SU-DHL-6 (cell line): ENCODE measurements at regions not wholly inside any gene's neighbourhood (a gene's known extent, or its start where the extent isn't known, plus 50 kb on each side); places are given as distances from the start of the nearest gene placed in this dataset.
"Not testable (repeated sequence)": the region's sequence is repeated elsewhere in the genome, so short reads cannot be mapped to it uniquely, and the experiment has no call there.

Experiments
- H2AFZ ChIP-seq: fragments of 200-600 bp; sonication (generic); 2 replicates; pipeline ENCODE4 v1.6.1; 2014; ENCODE audit warnings: low read depth, mild to moderate bottlenecking, moderate library complexity, mixed read lengths, antibody characterized with exemption, low read length; ENCODE audit not compliant: severe bottlenecking
- H3F3A ChIP-seq: fragments of 200-600 bp; shearing (Covaris generic); 2 replicates; pipeline ENCODE4 v1.6.0; 2016; ENCODE audit warnings: antibody characterized with exemption, mild to moderate bottlenecking; ENCODE audit not compliant: insufficient read depth
- H3K27ac ChIP-seq: fragments of 200-600 bp; sonication (generic); 2 replicates; pipeline ENCODE4 v1.5.1; 2016; ENCODE audit warnings: low read depth, mild to moderate bottlenecking, low read length, moderate library complexity, mixed read lengths
- H3K27me3 ChIP-seq: fragments of 200-600 bp; sonication (generic), shearing (Covaris generic); 2 replicates; pipeline ENCODE4 v1.6.0; 2014; ENCODE audit warnings: mild to moderate bottlenecking, low read length
- H3K36me3 ChIP-seq: fragments of 200-600 bp; sonication (generic); 2 replicates; pipeline ENCODE4 v1.6.1; 2014; ENCODE audit warnings: mild to moderate bottlenecking, low read length, mixed read lengths
- H3K4me2 ChIP-seq: fragments of 300-600, 200-600 bp; shearing (Covaris generic), sonication (generic); 2 replicates; pipeline ENCODE4 v1.6.0; 2014; ENCODE audit warnings: low read length, low read depth, mild to moderate bottlenecking; ENCODE audit not compliant: poor library complexity, severe bottlenecking
- H3K4me3 ChIP-seq: fragments of 200-600 bp; sonication (generic); 2 replicates; pipeline ENCODE4 v1.5.1; 2014; ENCODE audit warnings: antibody characterized with exemption, low read length, mild to moderate bottlenecking, mixed read lengths; ENCODE audit not compliant: insufficient read depth, poor library complexity, severe bottlenecking
- H3K79me2 ChIP-seq: fragments of 200-600 bp; sonication (generic); 2 replicates; pipeline ENCODE4 v1.6.1; 2014; ENCODE audit warnings: mild to moderate bottlenecking, low read length, moderate library complexity; ENCODE audit not compliant: insufficient read depth
- H3K9ac ChIP-seq: fragments of 200-600 bp; sonication (generic); 2 replicates; pipeline ENCODE4 v1.7.0; 2014; ENCODE audit warnings: mild to moderate bottlenecking, low read length
- H3K9me2 ChIP-seq: fragments of 200-600 bp; sonication (generic); replicated peaks from 2 replicates; pipeline ENCODE4 v1.6.1; 2014; ENCODE audit warnings: low read length; ENCODE audit not compliant: insufficient read depth
- H3K9me3 ChIP-seq: fragments of 200-600 bp; sonication (generic); 2 replicates; pipeline ENCODE4 v1.6.1; 2014; ENCODE audit warnings: low read length, mixed read lengths; ENCODE audit not compliant: insufficient read depth
- H4K20me1 ChIP-seq: fragments of 200-600 bp; sonication (generic); 2 replicates; pipeline ENCODE4 v1.6.1; 2014; ENCODE audit warnings: low read depth, mild to moderate bottlenecking, antibody characterized with exemption, low read length, moderate library complexity, mixed read lengths
- EZH2phosphoT487 ChIP-seq: fragments of 200-600 bp; sonication (generic), shearing (Covaris generic); conservative IDR thresholded peaks from 2 replicates; pipeline ENCODE4 v1.6.1; 2018; ENCODE audit warnings: mild to moderate bottlenecking, antibody characterized with exemption, low read length, moderate library complexity, mixed read lengths
- TF ChIP-seq, protein P1 (sequence below): fragments of 200-600 bp; sonication (generic); IDR thresholded peaks from one replicate; pipeline ENCODE4 v1.5.1; 2017; ENCODE audit warnings: antibody characterized with exemption, mild to moderate bottlenecking, low read length, moderate library complexity; ENCODE audit not compliant: insufficient read depth, poor library complexity, severe bottlenecking

DNA sequence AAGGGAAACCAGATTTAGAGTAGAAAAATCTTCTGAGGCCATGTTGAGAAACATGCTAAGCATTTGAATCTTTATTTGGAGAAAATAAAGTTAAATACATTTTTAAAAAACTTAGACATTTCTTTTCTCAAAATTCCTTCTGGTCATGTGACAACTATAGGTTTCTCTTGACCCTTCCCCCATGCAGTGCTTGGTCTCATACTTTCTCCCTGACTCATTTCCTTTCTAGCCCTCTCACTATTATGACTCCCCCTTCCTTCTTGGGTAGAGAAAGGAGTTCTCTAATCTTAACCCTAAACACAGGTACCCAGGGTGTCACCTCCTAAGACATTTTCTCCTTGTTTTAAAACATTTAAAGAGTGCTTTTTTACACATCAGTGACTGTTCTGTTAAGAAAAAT, 179.5 kb upstream of the TMEM106B start:
- no peaks in the 10 kb centered on the region for H4K20me1 ChIP-seq
- H3K4me2 ChIP-seq = no peak overlapping the region
- no peak for TF ChIP-seq EZH2phosphoT487
- TF ChIP-seq, protein P1, sequence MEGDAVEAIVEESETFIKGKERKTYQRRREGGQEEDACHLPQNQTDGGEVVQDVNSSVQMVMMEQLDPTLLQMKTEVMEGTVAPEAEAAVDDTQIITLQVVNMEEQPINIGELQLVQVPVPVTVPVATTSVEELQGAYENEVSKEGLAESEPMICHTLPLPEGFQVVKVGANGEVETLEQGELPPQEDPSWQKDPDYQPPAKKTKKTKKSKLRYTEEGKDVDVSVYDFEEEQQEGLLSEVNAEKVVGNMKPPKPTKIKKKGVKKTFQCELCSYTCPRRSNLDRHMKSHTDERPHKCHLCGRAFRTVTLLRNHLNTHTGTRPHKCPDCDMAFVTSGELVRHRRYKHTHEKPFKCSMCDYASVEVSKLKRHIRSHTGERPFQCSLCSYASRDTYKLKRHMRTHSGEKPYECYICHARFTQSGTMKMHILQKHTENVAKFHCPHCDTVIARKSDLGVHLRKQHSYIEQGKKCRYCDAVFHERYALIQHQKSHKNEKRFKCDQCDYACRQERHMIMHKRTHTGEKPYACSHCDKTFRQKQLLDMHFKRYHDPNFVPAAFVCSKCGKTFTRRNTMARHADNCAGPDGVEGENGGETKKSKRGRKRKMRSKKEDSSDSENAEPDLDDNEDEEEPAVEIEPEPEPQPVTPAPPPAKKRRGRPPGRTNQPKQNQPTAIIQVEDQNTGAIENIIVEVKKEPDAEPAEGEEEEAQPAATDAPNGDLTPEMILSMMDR = no peak
- H3K27ac ChIP-seq = no peak overlapping the region
- no peak overlapping the region for H3K4me3 ChIP-seq
- H3K9me3 ChIP-seq = no peaks in the 10 kb centered on the region
- no peaks in the 10 kb centered on the region for H3K9me2 ChIP-seq
- no peak overlapping the region for H3K9ac ChIP-seq
- no peaks in the 10 kb centered on the region for H3K27me3 ChIP-seq
- no peak overlapping the region for H2AFZ ChIP-seq
- no peaks in the 10 kb centered on the region for H3F3A ChIP-seq
- H3K79me2 ChIP-seq = no peaks in the 10 kb centered on the region
- H3K36me3 ChIP-seq = no peaks in the 10 kb centered on the region

DNA sequence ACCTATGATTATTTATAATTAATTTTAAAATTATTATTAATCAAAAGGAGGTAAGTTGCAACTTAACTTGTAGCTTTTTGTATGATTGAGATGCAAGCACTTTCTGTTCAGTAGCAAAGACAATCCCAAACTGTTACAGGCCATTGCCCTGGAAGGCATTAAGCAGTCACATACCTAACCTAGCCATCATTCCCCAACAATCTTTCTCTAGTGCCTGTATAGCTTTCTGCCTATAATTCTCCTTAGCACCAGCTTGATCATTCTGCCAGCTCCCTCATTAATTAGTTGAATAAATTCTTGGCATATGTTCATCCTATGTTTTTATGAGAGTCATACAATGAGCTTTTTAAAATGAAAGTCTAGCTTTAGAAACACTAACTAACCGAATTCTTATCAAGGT, 178.9 kb upstream of the TMEM106B start:
- Histone ChIP-seq H3K9me2 (no peaks in the 10 kb centered on the region), H3F3A (no peaks in the 10 kb centered on the region), H4K20me1 (no peaks in the 10 kb centered on the region), H3K4me3 (no peak overlapping the region), H2AFZ (no peak overlapping the region), H3K9me3 (no peaks in the 10 kb centered on the region), H3K36me3 (no peaks in the 10 kb centered on the region), H3K27me3 (no peaks in the 10 kb centered on the region), H3K27ac (no peak overlapping the region), H3K9ac (no peak overlapping the region), H3K4me2 (no peak overlapping the region), H3K79me2 (no peaks in the 10 kb centered on the region)
- no peak for TF ChIP-seq EZH2phosphoT487
- TF ChIP-seq, protein P1 = no peak

DNA sequence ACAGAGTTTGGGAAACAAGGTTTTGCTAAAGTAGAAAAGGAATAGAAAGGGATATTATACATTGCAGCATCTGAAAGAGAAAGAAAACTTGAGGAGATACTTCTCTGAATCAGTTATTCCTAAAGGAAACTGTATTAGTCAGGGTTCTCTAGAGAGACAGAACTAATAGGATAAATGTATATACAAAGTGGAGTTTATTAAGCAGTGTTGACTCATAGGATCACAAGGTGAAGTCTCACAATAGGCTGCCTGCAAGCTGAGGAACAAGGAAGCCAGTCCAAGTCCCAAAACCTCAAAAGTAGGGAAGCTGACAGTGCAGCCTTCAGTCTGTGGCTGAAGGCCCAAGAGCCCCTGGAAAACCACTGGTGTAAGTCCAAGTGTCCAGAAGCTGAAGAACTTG, 167.6 kb upstream of the TMEM106B start:
- H3K36me3 ChIP-seq, H4K20me1 ChIP-seq, H2AFZ ChIP-seq, H3K9me2 ChIP-seq, H3K27me3 ChIP-seq, H3K79me2 ChIP-seq, H3F3A ChIP-seq, H3K4me2 ChIP-seq, H3K4me3 ChIP-seq, H3K27ac ChIP-seq, H3K9me3 ChIP-seq, H3K9ac ChIP-seq: not testable (repeated sequence)

GRCh38 chr7:12052211-12052610, 158.9 kb upstream of the TMEM106B start:
- Histone ChIP-seq H3K79me2 (no peaks in the 10 kb centered on the region), H3K27ac (no peak overlapping the region), H3K9me2 (no peaks in the 10 kb centered on the region), H2AFZ (no peak overlapping the region), H4K20me1 (no peaks in the 10 kb centered on the region), H3K4me3 (no peak overlapping the region), H3K36me3 (no peaks in the 10 kb centered on the region), H3F3A (no peaks in the 10 kb centered on the region), H3K27me3 (no peaks in the 10 kb centered on the region), H3K9ac (no peak overlapping the region), H3K4me2 (no peak overlapping the region), H3K9me3 (no peaks in the 10 kb centered on the region)
- TF ChIP-seq, protein P1 = no peak
- TF ChIP-seq EZH2phosphoT487 = no peak
